GM18499 (cell line): ENCODE measurements at regions not wholly inside any gene's neighbourhood (a gene's known extent, or its start where the extent isn't known, plus 50 kb on each side); places are given as distances from the start of the nearest gene placed in this dataset.

Source experiments
- ATAC-seq: cut with Tn5 transposase; IDR thresholded peaks from one replicate; pipeline ENCODE4 v1.9.1; 2021; ENCODE audit warnings: moderate number of reproducible peaks; ENCODE audit not compliant: insufficient read depth, unreplicated experiment

DNA sequence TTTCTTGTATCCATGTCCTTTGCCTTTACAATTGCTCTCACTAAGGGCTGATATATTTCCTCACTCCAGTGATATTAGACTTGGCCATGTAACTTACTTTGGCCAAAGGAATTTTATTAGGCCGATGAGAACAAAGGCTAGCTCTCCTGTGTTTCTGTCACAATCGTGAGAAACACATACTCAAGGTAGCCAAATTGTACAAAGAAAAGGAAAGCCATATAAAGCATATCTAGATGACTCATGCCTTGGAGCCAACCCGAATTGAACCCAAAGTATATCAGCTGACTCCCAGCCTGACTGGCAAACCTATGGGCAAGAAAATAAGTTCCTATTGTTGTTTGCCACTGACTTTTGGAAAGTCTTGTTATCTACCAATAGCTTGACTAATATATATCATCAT is 371.7 kb upstream of the LRRC7 start:
- ATAC-seq: no peak

- no peak for ATAC-seq
These were observed 369.9 kb upstream of the LRRC7 start for GRCh38 chr1:69197816-69198215.

DNA sequence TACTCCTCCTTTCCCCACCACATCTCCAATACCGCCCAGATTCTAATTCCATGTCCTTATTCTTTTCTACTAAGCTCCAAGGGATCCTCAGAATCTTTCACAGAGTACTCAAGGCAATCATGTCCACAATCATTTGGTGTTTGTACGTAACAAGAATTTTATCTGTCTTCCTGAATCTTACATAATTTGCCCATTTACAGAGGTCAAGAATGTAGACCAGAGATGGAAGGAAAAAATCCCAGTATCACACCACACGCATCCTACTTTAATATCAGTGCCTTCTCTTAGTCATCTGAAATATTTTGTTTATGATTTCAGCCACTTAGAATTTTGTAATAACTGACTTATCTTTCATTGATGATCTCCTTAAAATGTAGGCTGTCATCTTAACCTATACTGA is 366.0 kb upstream of the LRRC7 start:
- no peak for ATAC-seq

- ATAC-seq: no peak
These were observed 364.6 kb upstream of the LRRC7 start for GRCh38 chr1:69203166-69203565.

- no peak for ATAC-seq
These were observed 354.1 kb upstream of the LRRC7 start for GRCh38 chr1:69213644-69214043.

DNA sequence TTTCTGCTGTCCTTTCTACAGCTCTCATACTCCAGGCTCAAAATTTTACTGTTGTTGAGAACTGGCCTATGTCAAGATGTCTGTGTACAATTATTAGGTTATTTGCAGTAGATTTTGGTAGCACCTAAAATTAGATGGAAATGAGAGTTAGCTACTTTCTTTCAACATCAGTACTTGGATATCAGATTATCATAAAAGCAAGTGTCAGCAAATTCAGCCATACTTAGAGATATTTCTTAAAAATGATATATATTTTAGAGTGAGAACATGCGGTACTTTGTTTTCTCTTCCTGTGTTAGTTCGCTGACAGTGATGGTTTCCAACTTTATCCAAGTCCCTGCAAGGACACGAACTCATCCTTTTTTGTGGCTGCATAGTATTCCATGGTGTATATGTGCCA is 351.8 kb upstream of the LRRC7 start:
- ATAC-seq: no peak

DNA sequence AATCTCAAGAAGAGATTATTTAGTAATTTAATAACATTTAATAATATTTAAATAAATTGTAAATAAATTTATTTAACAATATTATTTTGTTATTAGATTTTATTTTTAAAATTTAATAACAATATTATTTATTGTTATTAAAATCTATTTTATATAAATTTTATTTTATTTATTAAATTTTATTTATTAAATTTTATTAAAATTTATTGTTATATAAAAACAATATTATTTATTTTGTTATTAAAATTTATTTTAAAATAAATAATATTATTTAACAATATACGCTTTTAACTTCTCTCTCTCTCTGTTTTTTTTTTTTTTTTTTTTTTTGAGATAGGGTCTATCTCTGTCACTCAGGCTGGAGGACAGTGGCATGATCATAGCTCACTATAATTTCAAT is 347.1 kb upstream of the LRRC7 start:
- no peak for ATAC-seq

DNA sequence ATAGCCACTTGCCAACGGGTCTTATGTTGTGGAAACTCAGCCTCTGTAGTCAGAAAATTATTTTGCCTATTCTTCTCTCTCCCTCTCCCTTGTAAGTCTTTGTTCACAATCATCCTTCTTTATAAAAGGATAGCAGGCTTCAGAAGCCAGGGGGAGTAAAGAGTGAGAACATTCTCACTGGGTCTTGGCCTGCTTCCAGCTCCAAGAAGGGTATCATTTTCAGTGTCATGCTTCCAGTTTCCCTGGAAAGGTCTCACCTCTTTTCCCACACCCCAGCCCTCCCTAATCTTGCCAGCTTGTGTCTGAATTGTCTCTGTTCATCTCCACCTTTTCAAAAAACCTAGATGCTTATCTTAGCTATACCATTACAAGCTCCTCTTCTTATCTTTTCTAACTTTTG is 346.2 kb upstream of the LRRC7 start:
- no peak for ATAC-seq

DNA sequence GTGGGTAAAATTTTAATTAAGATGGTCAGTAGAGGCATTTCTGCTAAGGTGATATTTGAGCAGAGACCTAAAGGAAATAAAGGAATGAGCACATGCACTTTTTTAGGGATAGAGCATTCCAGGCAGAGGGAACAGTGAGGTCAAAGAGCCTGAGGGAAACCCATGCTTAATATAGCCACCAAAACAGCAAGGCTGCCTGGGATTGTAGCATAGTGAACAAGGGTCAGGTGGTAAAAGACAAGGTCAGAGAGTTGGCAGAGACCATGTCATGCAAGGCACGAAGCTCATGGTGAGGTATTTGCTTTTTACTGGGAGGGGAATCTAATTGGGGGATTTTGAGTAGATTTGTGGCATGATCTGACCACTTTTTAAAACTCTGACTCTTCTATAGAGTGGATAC is 344.6 kb upstream of the LRRC7 start:
- no peak for ATAC-seq

DNA sequence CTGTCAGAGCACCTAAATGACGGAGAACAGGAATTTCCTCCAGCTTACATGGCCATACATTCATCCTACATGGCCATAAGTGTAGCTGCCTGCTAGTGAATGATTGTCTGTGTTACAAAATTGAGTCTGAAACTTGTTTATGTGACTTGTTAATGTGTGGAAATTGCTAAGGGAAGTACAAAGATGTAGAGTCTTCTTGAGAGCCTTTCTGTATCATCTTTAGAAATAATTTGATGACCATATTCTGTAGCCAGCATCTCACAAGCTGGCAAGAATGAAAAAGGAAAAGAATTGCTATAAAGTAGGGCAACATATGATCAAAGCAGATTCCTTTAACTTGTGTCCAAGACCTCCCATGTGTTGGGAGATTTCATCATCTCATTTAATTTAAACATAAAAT is 339.2 kb upstream of the LRRC7 start:
- ATAC-seq: no peak

DNA sequence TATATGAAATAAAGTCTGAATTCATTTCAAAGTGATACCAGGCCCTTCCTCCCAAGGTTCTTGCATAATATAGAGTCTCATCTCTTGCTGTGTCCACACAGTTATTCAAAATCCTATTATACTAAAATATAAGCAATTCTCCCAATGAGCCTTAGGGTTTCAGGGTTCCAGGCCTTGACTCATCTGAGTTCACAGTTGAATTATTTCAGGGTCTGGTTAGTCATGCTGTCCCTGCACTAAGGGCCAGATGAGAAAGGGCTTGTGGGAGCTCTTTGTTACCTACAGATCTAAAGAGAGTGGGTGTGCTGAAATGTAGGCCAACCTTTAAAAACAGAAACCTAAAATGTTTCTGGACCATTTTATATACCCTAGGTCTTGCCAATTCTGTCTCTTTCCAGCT is 337.5 kb upstream of the LRRC7 start:
- no peak for ATAC-seq

DNA sequence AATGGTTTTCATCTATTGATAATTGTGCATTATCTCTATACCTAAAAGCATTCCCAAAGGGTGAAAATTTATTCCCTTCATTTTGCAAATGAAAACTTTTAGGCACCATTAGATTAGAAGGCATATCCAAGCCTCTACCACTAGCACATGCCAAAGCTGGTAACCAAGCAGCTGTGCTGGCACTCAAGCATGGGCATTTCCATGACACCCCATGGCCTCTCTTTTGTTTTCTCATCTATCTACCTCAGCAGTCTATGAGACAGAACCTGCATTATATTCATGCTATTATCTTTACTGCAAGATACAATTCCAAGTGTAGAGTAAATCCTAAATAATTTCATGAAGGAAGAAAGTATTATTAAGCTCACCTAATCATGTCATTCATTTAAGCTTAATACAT is 334.3 kb upstream of the LRRC7 start:
- no peak for ATAC-seq

- no peak for ATAC-seq
These were observed 323.5 kb upstream of the LRRC7 start for GRCh38 chr1:69244211-69244610.

- no peak for ATAC-seq
These were observed 321.6 kb upstream of the LRRC7 start for GRCh38 chr1:69246109-69246508.

- ATAC-seq: no peak
These were observed 321.0 kb upstream of the LRRC7 start for GRCh38 chr1:69246710-69247109.

GRCh38 chr1:69252696-69253095 is 315.0 kb upstream of the LRRC7 start:
- ATAC-seq: no peak

DNA sequence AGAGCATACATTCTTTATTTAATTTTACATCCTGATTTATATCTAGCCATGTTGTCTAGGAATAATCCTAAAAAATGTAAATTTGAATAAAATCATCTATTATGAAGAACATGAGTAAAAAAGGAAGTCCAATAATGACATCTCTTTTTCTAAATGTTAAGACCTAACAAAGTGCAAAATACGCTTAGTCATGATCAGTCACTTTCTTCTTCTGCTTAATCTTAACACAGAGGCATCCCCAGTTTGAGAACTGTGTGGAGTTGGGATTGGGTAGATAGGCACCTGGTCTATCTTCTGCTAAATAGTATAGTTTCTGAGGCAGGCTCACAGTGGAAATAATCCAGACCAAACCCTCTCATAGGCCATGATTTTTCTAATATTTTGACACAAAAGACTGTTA is 311.7 kb upstream of the LRRC7 start:
- no peak for ATAC-seq

- ATAC-seq: no peak
These were observed 308.9 kb upstream of the LRRC7 start for GRCh38 chr1:69258842-69259241.

DNA sequence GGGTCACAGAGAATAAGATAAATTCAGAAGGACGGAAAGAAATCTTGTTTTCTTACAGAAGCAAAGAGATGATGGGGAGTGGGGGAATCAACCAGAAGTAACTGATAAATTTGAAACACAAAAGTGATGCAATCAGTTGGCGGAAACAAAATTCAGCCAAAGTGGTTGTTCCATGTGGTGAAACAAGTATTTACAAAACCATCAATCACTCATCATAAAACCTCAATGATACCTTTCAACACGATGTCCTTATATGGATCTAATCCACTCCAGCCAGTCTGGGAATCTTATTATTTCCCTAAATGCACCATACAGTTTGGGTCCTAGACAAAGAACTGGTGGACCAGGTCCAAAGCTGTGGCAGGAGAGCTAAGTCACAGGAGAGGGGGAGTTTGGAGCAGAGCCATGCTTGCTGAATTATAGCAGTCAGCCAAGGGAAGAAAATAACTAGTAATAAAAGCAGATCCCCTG is 303.8 kb upstream of the LRRC7 start:
- ATAC-seq: no peak

GRCh38 chr1:69269491-69269890 is 298.2 kb upstream of the LRRC7 start:
- no peak for ATAC-seq

GRCh38 chr1:69271587-69272125 is 296.1 kb upstream of the LRRC7 start:
- ATAC-seq: no peak

DNA sequence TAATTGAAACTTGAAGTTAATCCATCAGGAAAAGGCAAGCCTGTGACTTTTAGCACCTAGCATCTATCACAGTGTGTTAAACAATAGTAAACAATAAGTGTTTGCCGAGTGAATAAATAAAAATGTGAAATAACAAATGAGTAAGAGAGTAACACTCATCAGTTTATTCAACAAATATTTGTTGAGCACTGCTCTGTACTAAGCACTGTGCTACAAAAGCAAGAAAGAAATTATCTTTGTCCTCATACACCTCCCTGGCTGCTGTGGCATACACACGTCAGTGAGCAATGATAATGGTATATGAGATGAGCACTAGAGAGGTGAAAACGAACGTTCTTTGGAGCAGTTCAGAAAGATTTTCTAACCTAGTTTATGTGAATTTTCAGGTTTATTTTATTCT is 295.0 kb upstream of the LRRC7 start:
- no peak for ATAC-seq

- no peak for ATAC-seq
These were observed 288.8 kb upstream of the LRRC7 start for GRCh38 chr1:69278923-69279322.
